GM18951 (cell line): ENCODE measurements at regions not wholly inside any gene's neighbourhood (a gene's known extent, or its start where the extent isn't known, plus 50 kb on each side); places are given as distances from the start of the nearest gene placed in this dataset.

ENCODE experiments used
- POLR2A ChIP-seq: IDR thresholded peaks from 4 replicates; pipeline ENCODE4 v1.6.1; 2011; ENCODE audit warnings: mild to moderate bottlenecking; ENCODE audit not compliant: insufficient read length, insufficient read depth; ENCODE audit errors: extremely low read depth
- in situ Hi-C: fragments of 300-500 bp; cut with MboI; formaldehyde crosslinking; loops from one replicate; pipeline ENCODE4 v1.12.0; 2022; ENCODE audit warnings: low sequenced_read_pairs, mixed read lengths, inconsistent platforms; ENCODE audit not compliant: unreplicated experiment

- in situ Hi-C loops = no loop called here
These were observed 55.3 kb upstream of the AK4 start for GRCh38 chr1:65092691-65093090.

GRCh38 chr1:65097076-65097475 lies 50.9 kb upstream of the AK4 start:
- in situ Hi-C loops = no loop called here
- TF ChIP-seq POLR2A = no peak

More at GRCh38 chr1:65092691-65093090, 55.3 kb upstream of the AK4 start:
- TF ChIP-seq POLR2A = no peak
